Frontal cortex (tissue), 3 donors: ENCODE measurements at regions not wholly inside any gene's neighbourhood (a gene's known extent, or its start where the extent isn't known, plus 50 kb on each side); places are given as distances from the start of the nearest gene placed in this dataset.
"Not testable (repeated sequence)": the region's sequence is repeated elsewhere in the genome, so short reads cannot be mapped to it uniquely, and the experiment has no call there.

ENCODE experiments used
- DNase-seq, 2 donors: peaks; one replicate each; pipeline ENCODE4 v3.0.0; 2012; ENCODE audit warnings: low spot score in 2 of 2
- FAIRE-seq: peaks from 2 replicates; lab custom pipeline; 2012; peaks lifted over from hg19 to GRCh38; lab: Jason Lieb, UNC
- donor health status: control.
- donor health status: control.
- donor health status: control.

GRCh38 chr6:86508230-86508629 is 429.1 kb upstream of the HTR1E start:
- no peak for DNase-seq
- no peak for FAIRE-seq

GRCh38 chr6:86502497-86502896 is 434.8 kb upstream of the HTR1E start:
- no peak for FAIRE-seq
- DNase-seq = no peak

GRCh38 chr6:86500035-86500434 is 437.3 kb upstream of the HTR1E start:
- DNase-seq (no peak), FAIRE-seq (no peak)

- FAIRE-seq, DNase-seq: not testable (repeated sequence)
Observed at GRCh38 chr6:86489042-86489441, 448.3 kb upstream of the HTR1E start.

- DNase-seq (no peak), FAIRE-seq (no peak)
Observed at GRCh38 chr6:86487660-86488221, 449.6 kb upstream of the HTR1E start.

- FAIRE-seq, DNase-seq: not testable (repeated sequence)
Observed at GRCh38 chr6:86478316-86478715, 459.0 kb upstream of the HTR1E start.

GRCh38 chr6:86477500-86478148 is 459.7 kb upstream of the HTR1E start:
- DNase-seq = no peak
- no peak for FAIRE-seq

- no peak for FAIRE-seq
- DNase-seq = no peak
Observed at GRCh38 chr6:86476311-86476710, 461.0 kb upstream of the HTR1E start.

- FAIRE-seq (no peak), DNase-seq (no peak)
Observed at GRCh38 chr6:86474081-86474480, 463.2 kb upstream of the HTR1E start.

GRCh38 chr6:86471791-86472190 is 465.5 kb upstream of the HTR1E start:
- FAIRE-seq (no peak), DNase-seq (no peak)

- DNase-seq (no peak), FAIRE-seq (no peak)
Observed at GRCh38 chr6:86459978-86460377, 477.4 kb upstream of the HTR1E start.

- DNase-seq (no peak), FAIRE-seq (no peak)
Observed at GRCh38 chr6:86456821-86457220, 480.5 kb upstream of the HTR1E start.

GRCh38 chr6:86453232-86453631 is 484.1 kb upstream of the HTR1E start:
- no peak for FAIRE-seq
- no peak for DNase-seq

GRCh38 chr6:86448398-86448797 is 488.9 kb upstream of the HTR1E start:
- FAIRE-seq (no peak), DNase-seq (no peak)

- DNase-seq (no peak), FAIRE-seq (no peak)
Observed at GRCh38 chr6:86440608-86441007, 496.7 kb upstream of the HTR1E start.

GRCh38 chr6:86423571-86423970 is 513.8 kb upstream of the HTR1E start:
- DNase-seq (no peak), FAIRE-seq (no peak)

GRCh38 chr6:86412057-86412456 is 525.3 kb upstream of the HTR1E start:
- DNase-seq = no peak
- FAIRE-seq = no peak

GRCh38 chr6:86407128-86407527 is 530.2 kb upstream of the HTR1E start:
- no peak for DNase-seq
- FAIRE-seq = no peak

- not testable (repeated sequence) for DNase-seq, FAIRE-seq
Observed at GRCh38 chr6:86392850-86393249, 544.5 kb upstream of the HTR1E start.

GRCh38 chr6:86380571-86381125 is 556.7 kb upstream of the HTR1E start:
- FAIRE-seq (no peak), DNase-seq (no peak)

- DNase-seq = no peak
- no peak for FAIRE-seq
Observed at GRCh38 chr6:86357877-86358276, 579.5 kb upstream of the HTR1E start.

- DNase-seq (no peak), FAIRE-seq (no peak)
Observed at GRCh38 chr6:86355271-86355670, 582.1 kb upstream of the HTR1E start.
